NCI-H1105 (cell line): ENCODE measurements at regions not wholly inside any gene's neighbourhood (a gene's known extent, or its start where the extent isn't known, plus 50 kb on each side); places are given as distances from the start of the nearest gene placed in this dataset.

Experiments
- DNase-seq: peaks from one replicate; lab custom pipeline; 2025; lab: John Stamatoyannopoulos, UW

GRCh38 chr2:118322406-118322805 lies 234.1 kb downstream of the INSIG2 start:
- DNase-seq = no peak

DNA sequence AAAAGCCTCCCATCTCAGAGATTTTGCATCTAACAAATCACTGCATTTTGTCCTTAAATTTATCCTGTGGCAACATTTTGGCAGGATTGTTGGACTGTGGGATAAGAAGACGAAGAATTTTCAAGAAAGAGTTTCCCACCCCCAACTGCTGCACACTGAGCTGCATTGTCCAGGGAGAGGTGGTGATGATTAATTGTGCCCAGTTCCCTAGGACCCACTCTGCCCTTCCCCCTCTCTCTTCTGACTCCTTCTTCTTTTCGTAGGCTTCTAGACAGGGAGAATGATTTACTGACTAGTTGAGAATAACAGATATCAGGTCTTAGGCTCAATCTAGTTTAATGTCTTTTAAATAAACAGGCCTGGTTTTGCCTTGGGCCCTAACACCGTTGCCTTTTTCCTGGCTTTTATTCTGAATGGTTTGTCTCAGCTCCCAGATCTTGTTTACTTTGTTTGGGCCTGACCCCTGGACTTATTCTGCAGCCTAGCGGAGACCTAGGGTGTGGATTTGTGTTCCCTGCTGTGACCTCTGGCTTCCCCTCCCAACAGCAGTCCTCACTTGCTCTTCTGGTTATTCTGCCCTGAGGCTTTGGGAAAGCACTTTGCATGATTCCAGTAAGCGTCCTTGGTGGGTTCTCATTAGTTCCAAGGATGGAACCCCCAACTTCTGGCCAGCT lies 233.3 kb downstream of the INSIG2 start:
- DNase-seq = no peak

DNA sequence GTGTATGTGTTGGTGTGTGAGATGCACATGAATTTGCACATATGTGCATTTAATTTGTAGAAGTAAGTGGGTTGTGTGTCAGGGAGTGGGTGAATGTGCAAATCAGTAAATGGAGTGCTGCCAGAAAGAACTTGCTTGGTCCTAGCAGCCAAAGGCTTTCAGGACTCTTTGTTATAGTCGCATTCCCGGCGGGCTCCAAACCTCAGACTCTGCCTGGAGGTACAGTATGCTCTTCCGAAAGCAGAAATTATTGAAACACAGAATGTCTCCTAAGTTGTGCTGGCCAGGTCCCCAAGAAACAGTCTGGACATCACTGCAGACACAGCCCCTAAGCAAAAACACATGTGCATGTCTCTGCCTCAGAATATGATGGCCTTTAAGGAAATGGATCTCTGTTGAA lies 232.4 kb downstream of the INSIG2 start:
- no peak for DNase-seq

DNA sequence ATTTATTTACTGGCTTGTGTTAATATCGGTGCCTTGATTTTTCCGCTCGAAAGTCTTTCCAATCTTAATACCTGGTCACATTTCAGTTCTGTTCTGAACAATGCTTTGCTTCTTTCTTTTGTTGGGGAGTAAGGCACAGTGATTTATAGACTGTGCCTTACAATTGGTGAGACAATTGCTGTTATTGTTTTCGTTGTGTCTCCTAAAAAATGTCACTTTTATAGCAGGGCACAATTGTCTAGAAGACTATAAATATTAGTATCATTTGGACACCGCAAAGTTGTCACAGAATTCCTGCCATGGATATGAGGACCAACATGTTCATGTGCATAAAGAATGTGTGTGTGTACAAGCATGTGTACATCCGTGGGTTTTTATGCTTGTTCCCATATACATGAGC lies 231.9 kb downstream of the INSIG2 start:
- no peak for DNase-seq

GRCh38 chr2:118319271-118319684 lies 231.0 kb downstream of the INSIG2 start:
- DNase-seq = no peak

GRCh38 chr2:118315606-118316005 lies 227.3 kb downstream of the INSIG2 start:
- no peak for DNase-seq

- DNase-seq = no peak
These were observed 224.9 kb downstream of the INSIG2 start for GRCh38 chr2:118312969-118313756.

DNA sequence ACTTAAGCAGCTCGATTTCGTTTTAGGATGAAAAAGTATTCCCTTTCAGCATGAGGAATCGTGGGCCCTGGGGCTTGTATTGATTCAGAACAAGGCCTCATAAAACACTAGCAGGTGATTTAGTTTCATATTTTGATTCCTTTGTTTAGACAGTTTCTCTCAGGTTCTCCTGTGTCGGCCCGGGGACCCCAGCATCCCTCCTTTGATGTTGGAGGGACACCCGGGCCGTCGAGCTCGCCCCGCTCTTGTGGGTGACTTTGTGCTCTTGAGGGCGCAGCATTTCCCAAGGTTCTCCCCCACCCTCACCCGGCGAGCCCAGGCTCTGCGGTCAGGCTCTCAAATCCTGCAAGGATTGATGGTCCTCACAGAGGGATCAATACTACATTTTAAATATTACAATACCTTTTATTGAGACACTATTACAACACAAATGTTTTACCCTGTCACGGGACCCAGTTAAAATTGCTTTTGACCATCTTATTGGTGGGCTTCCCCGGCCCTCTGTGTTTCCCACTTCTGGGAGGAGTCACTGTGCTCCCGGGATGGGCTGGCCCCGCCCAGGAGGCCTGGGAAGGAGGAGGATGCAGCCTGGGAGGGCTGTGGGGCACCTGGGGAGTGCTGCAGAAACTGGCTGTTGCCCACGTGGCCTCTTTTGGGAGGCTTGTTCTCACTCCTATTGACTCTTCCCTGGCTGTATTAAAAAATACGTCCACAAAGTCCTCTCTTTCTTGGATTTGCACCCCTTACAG lies 222.6 kb downstream of the INSIG2 start:
- no peak for DNase-seq

DNA sequence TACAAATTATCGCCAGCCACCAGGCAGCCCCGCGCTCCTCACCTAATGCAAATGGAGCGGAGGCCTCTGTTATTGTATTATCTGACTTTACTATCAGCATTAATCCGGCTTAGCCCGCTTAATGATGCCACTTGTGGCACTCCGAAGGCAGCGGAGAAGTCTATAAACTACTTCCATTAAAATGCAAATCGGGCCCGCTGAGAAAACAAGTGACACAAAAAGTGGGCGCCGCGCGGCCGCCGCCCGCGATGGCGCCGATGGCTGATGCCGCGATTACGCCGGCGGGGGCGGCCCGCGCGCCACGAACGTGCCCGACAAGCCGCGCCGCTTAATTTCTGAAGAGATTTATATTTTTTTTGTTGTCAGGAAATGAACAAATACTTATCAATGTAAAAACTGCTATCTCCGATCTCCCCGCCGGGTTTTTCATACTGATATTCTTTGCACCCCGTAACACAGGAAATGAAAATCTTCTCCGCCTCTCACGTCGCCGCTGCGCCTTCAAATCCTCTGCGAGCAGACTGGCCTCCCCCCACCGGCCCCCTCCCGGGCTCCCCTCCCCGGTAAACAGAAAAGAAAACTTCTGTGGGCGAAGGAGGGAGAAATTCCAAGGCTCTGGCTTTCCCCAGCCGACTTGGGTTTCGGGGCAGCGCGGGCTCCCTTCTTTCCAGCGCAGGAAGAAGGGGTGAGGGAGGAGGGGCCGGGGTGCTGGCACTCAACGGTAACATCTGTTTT lies 221.8 kb downstream of the INSIG2 start:
- peak; percentile 41 for DNase-seq

DNA sequence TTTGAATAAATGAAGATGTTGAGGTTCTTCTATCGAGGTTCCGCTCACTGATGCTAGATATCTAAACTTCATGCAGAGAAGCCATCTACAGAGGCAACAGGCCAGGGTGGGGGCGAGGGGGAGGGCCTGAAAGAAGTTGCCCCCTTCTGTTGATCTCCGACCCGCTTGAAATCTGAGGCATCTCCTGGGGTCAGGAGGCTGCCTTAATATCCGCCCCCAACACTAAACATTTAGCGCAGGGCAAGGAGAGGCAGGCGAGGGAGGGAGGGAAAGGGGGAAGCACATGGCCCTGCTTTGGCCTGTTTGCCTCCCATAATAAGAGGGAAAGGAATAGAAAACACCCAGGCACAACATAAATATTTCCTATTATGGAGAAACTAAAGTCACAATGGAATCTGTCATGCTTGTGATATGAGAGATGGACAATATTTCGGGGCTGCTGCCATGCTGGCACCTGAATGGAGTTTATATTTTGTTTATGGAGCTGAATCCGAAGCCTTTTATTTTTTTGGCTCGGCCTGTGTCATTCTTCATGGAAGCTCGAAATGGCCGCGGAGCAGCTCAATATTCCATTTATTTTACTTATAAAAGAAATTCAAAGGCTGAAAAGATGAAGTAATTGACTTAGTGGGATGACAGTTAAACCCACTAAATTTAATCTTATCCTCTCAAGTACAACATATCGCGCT lies 221.1 kb downstream of the INSIG2 start:
- no peak for DNase-seq

- DNase-seq = no peak
These were observed 219.6 kb downstream of the INSIG2 start for GRCh38 chr2:118307864-118308263.

GRCh38 chr2:118301248-118301647 lies 213.0 kb downstream of the INSIG2 start:
- DNase-seq = no peak

- no peak for DNase-seq
These were observed 212.6 kb downstream of the INSIG2 start for GRCh38 chr2:118300832-118301231.

GRCh38 chr2:118296663-118297062 lies 208.4 kb downstream of the INSIG2 start:
- DNase-seq = no peak

- DNase-seq = no peak
These were observed 207.5 kb downstream of the INSIG2 start for GRCh38 chr2:118295592-118296390.

DNA sequence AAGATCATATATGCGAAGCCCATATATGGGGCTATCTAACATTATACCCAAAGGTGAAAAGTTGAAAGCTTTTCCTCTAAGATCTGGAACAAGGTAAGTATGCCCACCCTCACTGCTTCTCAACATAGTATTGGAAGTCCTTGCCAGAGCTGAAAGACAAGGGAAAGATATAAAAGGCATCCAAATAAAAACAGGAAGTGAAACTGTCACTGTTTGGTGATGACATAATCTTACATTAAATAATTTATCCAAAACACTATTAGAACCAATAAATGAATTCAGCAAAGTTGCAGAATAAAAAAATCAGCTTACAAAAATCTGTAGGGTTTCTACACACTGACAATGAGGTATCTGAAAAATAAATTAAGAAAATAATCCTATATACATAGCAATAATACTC lies 205.8 kb downstream of the INSIG2 start:
- no peak for DNase-seq

DNA sequence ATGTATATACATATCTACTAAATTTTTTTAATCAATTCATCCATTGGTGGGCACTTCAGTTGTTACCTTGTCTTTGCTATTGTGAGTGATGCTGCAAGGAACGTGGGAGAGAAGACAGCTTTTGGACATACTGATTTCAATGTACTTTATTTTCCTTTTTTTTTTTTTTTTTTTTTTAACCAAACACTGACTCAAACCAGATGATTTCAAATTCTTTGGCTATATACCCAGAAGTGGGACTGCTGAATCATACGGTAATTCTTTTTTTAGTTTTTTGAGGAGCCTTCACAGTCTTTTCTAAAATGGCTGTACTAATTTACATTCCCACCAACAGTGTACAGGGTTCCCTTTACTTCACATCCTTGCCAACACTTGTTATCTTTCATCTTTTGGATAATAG lies 204.7 kb downstream of the INSIG2 start:
- DNase-seq = no peak

DNA sequence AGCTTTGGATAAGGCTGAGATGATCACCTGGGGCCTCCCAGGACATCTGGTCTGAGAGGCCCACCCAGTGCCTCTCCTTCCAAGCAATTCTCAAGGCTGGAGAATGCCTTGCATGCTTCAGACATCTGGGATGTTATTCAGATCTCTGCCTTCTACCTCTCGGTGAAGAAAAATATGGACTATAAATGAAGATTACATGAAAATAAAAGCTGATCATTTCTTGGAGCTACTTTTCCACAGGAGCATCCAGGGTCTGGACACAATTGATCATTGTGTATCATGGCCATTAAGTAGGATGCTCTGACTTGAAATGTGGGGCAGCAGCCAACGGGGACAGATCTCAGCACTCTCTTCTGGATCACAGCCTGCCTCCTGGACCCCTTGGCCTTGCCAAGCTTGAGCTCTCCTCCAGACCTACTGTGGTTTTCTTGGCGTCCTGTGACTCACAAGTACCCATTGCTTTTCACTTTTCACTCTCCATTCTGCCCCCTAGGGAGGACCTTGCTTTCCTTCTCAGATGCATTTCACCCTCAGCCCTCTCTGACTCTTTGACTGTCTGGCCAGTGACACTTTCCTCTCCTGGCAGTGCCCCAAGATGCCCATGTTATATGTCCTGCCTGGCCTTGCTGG lies 203.1 kb downstream of the INSIG2 start:
- no peak for DNase-seq

- no peak for DNase-seq
These were observed 202.4 kb downstream of the INSIG2 start for GRCh38 chr2:118290411-118291250.
